Skin epidermis (tissue), 12 donors: ENCODE measurements at regions not wholly inside any gene's neighbourhood (a gene's known extent, or its start where the extent isn't known, plus 50 kb on each side); places are given as distances from the start of the nearest gene placed in this dataset.

ENCODE experiments used
- H3K27ac ChIP-seq, 21 experiments: fragments of 200-600 bp; sonication (generic) in 11 of 21; one replicate each; pipeline ENCODE4 v1.5.0; 2020; ENCODE audit warnings: mild to moderate bottlenecking in 3 of 21, inconsistent platforms in 2 of 21, moderate library complexity in 2 of 21
- H3K4me3 ChIP-seq, 7 experiments: fragments of 200-600 bp; sonication (generic) in 2 of 7; one replicate each; pipeline ENCODE4 v1.5.0; 2020; ENCODE audit warnings: inconsistent platforms in 2 of 7, mild to moderate bottlenecking in 2 of 7, moderate library complexity in 1 of 7

- Histone ChIP-seq H3K27ac (no peak overlapping the region), H3K4me3 (no peak overlapping the region)
Measured at GRCh38 chr6:21968411-21968810, 328.4 kb downstream of the PRL start.

DNA sequence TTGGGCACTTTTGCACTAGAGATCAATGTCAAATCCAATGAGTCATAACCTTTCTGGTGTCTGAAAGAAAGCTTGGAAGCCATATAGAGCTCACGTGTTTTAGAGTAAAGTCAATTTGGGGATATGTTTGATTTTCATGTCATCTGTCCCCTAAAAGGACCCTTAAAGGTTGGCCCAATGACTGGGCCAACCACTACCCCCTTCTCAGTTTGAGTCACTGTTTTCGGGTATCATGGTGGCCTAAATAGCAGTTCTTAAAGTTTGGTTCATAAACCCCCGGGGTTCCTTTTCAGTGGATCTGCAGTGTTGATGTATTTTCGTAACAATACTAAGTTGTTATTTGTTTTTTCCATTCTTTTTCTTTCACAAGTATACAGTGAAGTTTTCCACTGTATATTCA lies 327.6 kb downstream of the PRL start:
- Histone ChIP-seq H3K4me3 (no peak overlapping the region), H3K27ac (no peak overlapping the region)

GRCh38 chr6:21970569-21971300 lies 326.1 kb downstream of the PRL start:
- H3K4me3 ChIP-seq = no peak overlapping the region
- H3K27ac ChIP-seq = no peak overlapping the region

GRCh38 chr6:21971541-21971940 lies 325.3 kb downstream of the PRL start:
- H3K27ac ChIP-seq = no peak overlapping the region

DNA sequence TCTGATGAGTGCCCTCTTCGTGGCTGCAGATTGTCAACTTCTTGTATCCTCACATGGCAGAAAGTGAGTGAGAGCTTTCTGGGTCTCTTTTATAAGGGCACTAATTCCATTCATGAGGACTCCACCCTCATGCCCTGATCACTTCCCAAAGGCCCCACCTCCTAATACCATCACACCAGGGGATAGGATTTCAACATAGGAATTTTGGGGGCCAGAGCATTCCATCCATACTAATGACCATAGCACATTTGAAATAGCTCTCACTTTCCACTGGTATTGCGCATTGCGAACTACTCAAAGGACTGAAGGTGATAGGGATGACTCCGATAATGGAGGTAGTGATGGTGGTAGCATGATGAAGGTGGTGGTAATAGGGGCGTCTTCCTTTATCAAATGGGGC lies 324.3 kb downstream of the PRL start:
- no peak overlapping the region for H3K4me3 ChIP-seq
- H3K27ac ChIP-seq = no peak overlapping the region

More at GRCh38 chr6:21971541-21971940, 325.3 kb downstream of the PRL start:
- H3K4me3 ChIP-seq = no peak overlapping the region

DNA sequence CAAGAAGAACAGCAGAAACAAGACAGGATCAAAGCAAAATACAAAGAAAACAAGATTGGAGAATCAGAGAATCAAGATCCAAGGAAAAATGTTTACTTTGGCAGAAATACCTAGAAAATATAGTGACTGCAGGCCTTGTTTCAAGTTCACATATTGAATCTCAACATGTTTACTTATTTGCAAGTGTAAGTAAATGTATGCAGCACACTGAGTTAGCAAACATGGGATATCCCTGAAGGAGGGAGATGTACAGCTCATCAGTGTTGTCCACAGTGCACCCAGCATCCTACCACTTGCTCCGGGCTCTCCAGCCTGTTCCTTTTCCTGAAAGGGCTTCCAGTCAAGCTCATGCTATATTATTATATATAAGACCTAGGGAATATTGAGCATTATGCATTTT lies 319.5 kb downstream of the PRL start:
- Histone ChIP-seq H3K4me3 (no peak overlapping the region), H3K27ac (no peak overlapping the region)

- Histone ChIP-seq H3K27ac (no peak overlapping the region), H3K4me3 (no peak overlapping the region)
Measured at GRCh38 chr6:21981235-21981833, 315.5 kb downstream of the PRL start.

DNA sequence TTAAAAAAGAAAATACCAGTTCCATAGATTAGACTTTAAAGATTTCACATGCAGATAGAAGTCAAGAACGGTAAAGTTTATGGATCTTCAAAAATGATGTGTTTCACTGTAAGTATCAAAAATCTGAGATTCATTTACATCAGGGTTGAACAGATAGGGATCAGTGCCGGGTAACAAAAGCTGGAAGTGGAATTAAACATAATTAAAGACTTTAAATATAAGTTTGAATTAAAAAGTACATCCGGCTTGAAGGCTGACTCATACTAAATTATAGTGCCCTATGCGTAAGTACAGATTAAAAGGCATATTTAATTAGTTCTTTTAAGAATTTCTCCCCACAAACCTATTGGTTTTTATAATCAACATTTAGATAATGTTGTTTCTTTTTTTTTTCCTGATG lies 312.7 kb downstream of the PRL start:
- Histone ChIP-seq H3K4me3 (no peak overlapping the region), H3K27ac (no peak overlapping the region)

DNA sequence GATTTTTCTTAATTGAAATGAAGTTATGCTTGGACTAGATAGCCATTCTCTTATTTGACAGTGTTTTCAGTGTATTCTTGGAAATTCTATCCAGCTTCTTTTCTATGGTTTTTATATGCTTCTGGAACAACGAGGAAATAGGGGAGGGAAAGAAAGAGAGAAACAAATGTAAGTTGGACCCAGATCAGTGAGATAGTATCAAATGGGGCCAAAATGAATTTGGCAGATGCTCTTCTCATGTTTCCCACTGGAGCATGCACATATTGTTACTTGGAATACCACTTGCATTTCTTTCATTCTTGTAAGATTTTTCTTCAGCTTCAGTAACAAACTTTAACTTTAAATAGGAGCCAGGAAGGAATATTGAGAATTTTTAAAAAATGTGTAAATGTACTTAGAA lies 312.3 kb downstream of the PRL start:
- no peak overlapping the region for H3K27ac ChIP-seq
- H3K4me3 ChIP-seq = no peak overlapping the region

DNA sequence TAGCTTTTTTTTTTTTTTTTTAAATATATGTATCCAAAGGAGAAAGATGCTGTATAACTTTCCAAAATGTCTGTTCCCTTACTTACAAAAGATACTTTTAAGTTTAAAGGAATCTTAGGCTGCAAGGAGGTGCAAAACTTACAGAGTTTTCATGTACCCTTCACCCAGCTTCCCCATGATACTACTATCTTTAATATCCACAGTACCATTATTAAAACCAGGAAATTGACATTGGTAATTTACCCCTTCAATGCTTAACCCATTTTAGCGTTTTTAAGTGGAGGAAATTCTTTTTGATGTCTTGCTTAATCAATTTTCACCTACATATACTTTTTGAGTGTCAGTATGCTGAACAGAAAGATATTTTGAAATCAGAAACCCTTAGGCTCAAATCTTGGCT lies 310.9 kb downstream of the PRL start:
- H3K27ac ChIP-seq = no peak overlapping the region
- no peak overlapping the region for H3K4me3 ChIP-seq

GRCh38 chr6:21986703-21987102 lies 310.1 kb downstream of the PRL start:
- Histone ChIP-seq H3K27ac (peak overlapping the region in 1 of 21 experiments; percentile 9), H3K4me3 (no peak overlapping the region)

- Histone ChIP-seq H3K4me3 (no peak overlapping the region), H3K27ac (peak overlapping the region in 1 of 21 experiments; percentile 60)
Measured at GRCh38 chr6:21987501-21987957, 309.3 kb downstream of the PRL start.

GRCh38 chr6:21990577-21990976 lies 306.3 kb downstream of the PRL start:
- Histone ChIP-seq H3K27ac (no peak overlapping the region), H3K4me3 (no peak overlapping the region)

GRCh38 chr6:21992178-21992967 lies 304.5 kb downstream of the PRL start:
- peak overlapping the region in 1 of 21 experiments; percentile 66 for H3K27ac ChIP-seq
- no peak overlapping the region for H3K4me3 ChIP-seq

- Histone ChIP-seq H3K4me3 (no peak overlapping the region), H3K27ac (no peak overlapping the region)
Measured at GRCh38 chr6:21993841-21994240, 303.0 kb downstream of the PRL start.

- no peak overlapping the region for H3K27ac ChIP-seq
- no peak overlapping the region for H3K4me3 ChIP-seq
Measured at GRCh38 chr6:21994821-21995220, 302.0 kb downstream of the PRL start.

DNA sequence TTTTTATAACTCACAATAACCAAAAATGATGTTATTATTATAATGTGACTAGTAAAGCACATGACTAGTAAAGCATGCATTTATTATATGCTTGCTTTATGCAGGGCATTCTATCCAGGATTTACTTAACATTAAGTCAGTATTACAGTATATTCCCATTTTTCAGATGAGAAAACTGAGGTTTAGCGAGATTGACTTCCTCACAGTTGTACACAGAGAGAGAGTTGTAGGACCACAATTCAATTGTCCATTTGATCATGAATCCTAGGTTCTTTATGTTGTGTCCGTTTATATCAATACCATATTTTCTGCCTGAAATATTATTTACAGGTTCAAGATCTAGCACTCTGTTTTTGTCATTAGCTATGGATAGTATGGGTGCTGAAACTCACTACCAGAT lies 301.5 kb downstream of the PRL start:
- Histone ChIP-seq H3K27ac (peak overlapping the region in 2 of 21 experiments; percentile 17 to 23), H3K4me3 (no peak overlapping the region)

DNA sequence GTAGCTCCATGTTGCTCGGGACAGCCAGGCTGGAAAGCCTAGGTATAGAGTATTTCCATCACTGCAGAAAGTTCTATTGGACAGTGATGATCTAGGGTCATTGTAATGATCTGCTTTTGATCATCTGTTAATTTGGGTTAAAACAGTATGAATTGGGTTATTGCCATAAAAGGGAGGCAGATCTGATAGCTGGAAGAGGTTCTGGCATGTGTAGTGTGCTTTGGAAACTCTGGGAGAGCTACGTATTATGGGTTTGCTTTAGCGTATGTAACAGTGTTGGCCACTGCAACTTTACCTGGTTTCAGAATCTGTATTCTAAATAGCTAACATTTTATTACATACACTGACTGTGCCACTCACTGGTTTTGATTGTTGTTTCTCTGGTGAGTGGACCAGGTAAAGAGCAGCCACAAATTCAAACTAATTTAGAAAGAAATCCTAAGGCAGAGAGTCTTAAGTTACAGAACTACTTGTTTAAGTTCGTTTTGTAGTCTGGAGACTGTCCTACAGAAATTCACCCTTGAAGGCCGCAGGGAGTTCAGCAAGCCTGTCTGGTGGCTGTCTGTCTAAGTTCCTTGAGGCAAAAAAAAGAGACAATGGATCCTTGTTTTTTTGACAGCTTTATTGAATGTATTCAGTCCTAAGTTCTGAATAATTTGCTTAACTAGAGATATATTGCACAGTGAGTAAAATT lies 300.3 kb downstream of the PRL start:
- Histone ChIP-seq H3K4me3 (no peak overlapping the region), H3K27ac (peak overlapping the region in 4 of 21 experiments; percentile 17 to 35 (median 20))

GRCh38 chr6:21997119-21998037 lies 299.5 kb downstream of the PRL start:
- no peak overlapping the region for H3K4me3 ChIP-seq
- H3K27ac ChIP-seq = peak overlapping the region in 3 of 21 experiments; percentile 17 to 23 (median 18)
